B cell (primary cell): ENCODE measurements at regions not wholly inside any gene's neighbourhood (a gene's known extent, or its start where the extent isn't known, plus 50 kb on each side); places are given as distances from the start of the nearest gene placed in this dataset.

Source experiments
- ATAC-seq: fragments of 200-7000 bp; cut with Tn5 transposase; one replicate; pipeline ENCODE4 v1.10.0; 2021; ENCODE audit warnings: low read depth, mild to moderate bottlenecking, moderate number of reproducible peaks, moderate library complexity
- CTCF ChIA-PET: fragments of 350-600 bp; sonication (Branson Sonifier 250); formaldehyde crosslinking; loops from one replicate; lab custom pipeline; 2021; ENCODE audit warnings: antibody characterized with exemption, inconsistent platforms; lab: Charles Lee
- POLR2A ChIA-PET: fragments of 350-600 bp; sonication (Branson Sonifier 250); formaldehyde crosslinking; loops from one replicate; lab custom pipeline; 2021; ENCODE audit warnings: antibody characterized with exemption; lab: Charles Lee
- DNase-seq: peaks from one replicate; pipeline ENCODE4 v3.0.0; 2013
- H2AFZ ChIP-seq: 2 replicates; pipeline ENCODE4 v1.6.1; 2012; ENCODE audit warnings: mild to moderate bottlenecking, low read depth, low read length; ENCODE audit not compliant: insufficient read depth, poor library complexity, severe bottlenecking
- H3K27ac ChIP-seq, 2 donors: 1 replicate in 1 of 2; 2 replicates in 1 of 2; pipeline ENCODE4 v1.5.1; 2012 to 2013; ENCODE audit warnings: low read length in 2 of 2, mild to moderate bottlenecking in 2 of 2, moderate library complexity in 1 of 2
- H3K27me3 ChIP-seq, 4 experiments: fragments of 200-600 bp in 1 of 4; sonication (generic) in 1 of 4; replicated peaks in 1 of 4; 1 replicate in 2 of 4; 2 replicates in 2 of 4; pipeline versions ENCODE4 v1.6.1 to v1.7.0; 2013 to 2016; ENCODE audit warnings: low read length in 3 of 4, mild to moderate bottlenecking in 2 of 4, mixed read lengths in 1 of 4, moderate library complexity in 1 of 4; ENCODE audit not compliant: insufficient read depth in 4 of 4, control insufficient read depth in 3 of 4; ENCODE audit errors: control extremely low read depth in 1 of 4
- H3K36me3 ChIP-seq, 2 experiments: replicated peaks in 1 of 2; 1 replicate in 1 of 2; 2 replicates in 1 of 2; pipeline versions ENCODE4 v1.6.1 to v1.7.1; 2013; ENCODE audit warnings: low read length in 1 of 2; ENCODE audit not compliant: insufficient read depth in 2 of 2, control insufficient read depth in 1 of 2; ENCODE audit errors: control extremely low read depth in 1 of 2, extremely low read depth in 1 of 2
- H3K4me1 ChIP-seq, 2 donors: fragments of 200-600 bp in 1 of 2; sonication (generic) in 1 of 2; 1 replicate in 1 of 2; 2 replicates in 1 of 2; pipeline versions ENCODE4 v1.5.1 to v1.6.1; 2013 to 2017; ENCODE audit warnings: low read length in 2 of 2; ENCODE audit not compliant: control insufficient read depth in 2 of 2, insufficient read depth in 2 of 2
- H3K4me2 ChIP-seq: replicated peaks from 2 replicates; pipeline ENCODE3; 2012; ENCODE audit warnings: mild to moderate bottlenecking, low read depth, low read length; ENCODE audit not compliant: poor library complexity, severe bottlenecking
- H3K4me3 ChIP-seq, 5 experiments: fragments of 200-600 bp in 1 of 5; sonication (generic) in 1 of 5; 1 replicate in 3 of 5; 2 replicates in 2 of 5; pipeline versions ENCODE4 v1.5.1 to v1.7.0; 2011 to 2016; ENCODE audit warnings: low read length in 4 of 5, mild to moderate bottlenecking in 4 of 5, low read depth in 2 of 5, control low read depth in 1 of 5, moderate library complexity in 1 of 5; ENCODE audit not compliant: insufficient read depth in 1 of 5; ENCODE audit errors: control extremely low read depth in 1 of 5, extremely low read depth in 1 of 5
- H3K79me2 ChIP-seq: fragments of 200-600 bp; sonication (generic); one replicate; pipeline ENCODE4 v1.6.0; 2016; ENCODE audit warnings: low read length; ENCODE audit not compliant: control insufficient read depth, insufficient read depth
- H3K9ac ChIP-seq: fragments of 200-600 bp; sonication (generic); 2 replicates; pipeline ENCODE4 v1.6.1; 2017; ENCODE audit warnings: mild to moderate bottlenecking, low read length, moderate library complexity
- H3K9me3 ChIP-seq, 3 donors: one replicate each; pipeline versions ENCODE4 v1.6.1 to v1.7.1; 2013; ENCODE audit warnings: low read length in 2 of 3; ENCODE audit not compliant: control insufficient read depth in 2 of 3, insufficient read depth in 1 of 3; ENCODE audit errors: control extremely low read depth in 1 of 3
- H4K20me1 ChIP-seq: 2 replicates; pipeline ENCODE4 v1.6.0; 2012; ENCODE audit warnings: mild to moderate bottlenecking, low read length; ENCODE audit not compliant: insufficient read depth, control insufficient read depth, poor library complexity, severe bottlenecking
- H3K27ac Mint-ChIP-seq: one replicate; pipeline ENCODE4 v1.8.0; 2021; ENCODE audit warnings: mixed read lengths
- H3K27me3 Mint-ChIP-seq: one replicate; pipeline ENCODE4 v1.8.0; 2021; ENCODE audit warnings: mixed read lengths
- H3K4me1 Mint-ChIP-seq: one replicate; pipeline ENCODE4 v1.8.0; 2021; ENCODE audit warnings: mixed read lengths
- H3K4me3 Mint-ChIP-seq: one replicate; pipeline ENCODE4 v1.8.0; 2021; ENCODE audit warnings: mixed read lengths
- H3K9me3 Mint-ChIP-seq: one replicate; pipeline ENCODE4 v1.8.0; 2022; ENCODE audit warnings: mixed read lengths; ENCODE audit not compliant: insufficient read depth
- CTCF ChIP-seq: fragments of 200-600 bp; IDR thresholded peaks from one replicate; pipeline ENCODE4 v1.8.0; 2022; ENCODE audit warnings: antibody characterized with exemption, mild to moderate bottlenecking
- EZH2 ChIP-seq: IDR thresholded peaks from 2 replicates; pipeline ENCODE4 v1.6.1; 2012; ENCODE audit warnings: borderline replicate concordance, low read depth, mild to moderate bottlenecking, moderate library complexity, low read length; ENCODE audit not compliant: insufficient read depth, poor library complexity, severe bottlenecking
- WGBS: methylation state at CpG from one replicate; pipeline ENCODE4 v1.1.5; 2013; ENCODE audit warnings: missing lambda C conversion rate; ENCODE audit not compliant: insufficient coverage; 5-methylcytosine and 5-hydroxymethylcytosine counted together
- intact Hi-C: fragments of 100-400 bp; cut with micrococcal nuclease; formaldehyde crosslinking; loops from one replicate; pipeline ENCODE4 v1.10.0; 2022

DNA sequence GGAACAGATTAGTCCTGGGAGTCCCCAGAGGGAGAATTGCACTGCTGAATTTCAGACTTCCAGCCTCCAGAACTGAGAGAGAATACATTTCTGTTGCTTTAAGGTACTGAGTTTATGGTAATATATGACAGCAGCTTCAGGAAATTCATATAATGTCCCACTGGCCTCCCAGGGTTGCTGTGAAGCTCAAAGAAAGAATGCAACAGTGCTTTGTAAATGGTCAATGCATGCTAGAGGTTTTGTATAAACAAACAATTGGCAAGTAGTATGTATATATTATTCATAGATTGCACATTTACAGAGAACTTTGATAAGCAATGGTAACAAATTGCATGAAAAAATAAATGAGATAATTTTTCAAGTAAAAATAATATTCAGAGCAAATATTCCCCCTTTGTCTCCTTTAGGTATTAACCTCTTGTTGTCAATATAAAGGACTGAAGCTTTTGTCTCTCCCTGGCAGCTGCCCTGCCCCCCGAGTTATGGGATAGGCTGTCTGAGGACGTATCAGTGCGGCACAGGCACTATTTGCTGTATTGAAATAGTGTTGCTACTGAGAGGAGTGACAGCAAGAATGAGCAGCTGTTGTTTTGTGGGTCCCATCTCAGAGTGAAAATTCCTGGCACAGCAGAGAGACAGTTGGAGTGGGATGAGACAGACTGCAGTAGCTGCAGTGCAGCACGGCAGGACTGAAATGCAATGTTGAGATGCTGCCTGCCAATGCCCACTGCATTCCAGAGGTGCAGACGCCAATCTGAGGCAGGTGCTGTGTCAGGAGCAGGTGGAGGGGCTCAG lies 194.2 kb upstream of the GLRA1 start:
- H3K27ac Mint-ChIP-seq, result no peak overlapping the region
- H3K4me3 Mint-ChIP-seq, result no peak overlapping the region
- no peak for TF ChIP-seq CTCF
- TF ChIP-seq EZH2, result no peak
- DNase-seq (no peak), ATAC-seq (no peak)
- Histone ChIP-seq H3K79me2 (no peaks in the 10 kb centered on the region), H3K36me3 (no peaks in the 10 kb centered on the region), H3K27me3 (no peaks in the 10 kb centered on the region), H3K4me2 (no peak overlapping the region), H3K4me3 (no peak overlapping the region), H3K4me1 (no peaks in the 10 kb centered on the region), H2AFZ (no peak overlapping the region), H3K27ac (no peak overlapping the region), H3K9me3 (peaks cover 0 to 2% (median 0%) of the 10 kb centered on the region in 3 donors), H4K20me1 (no peaks in the 10 kb centered on the region), H3K9ac (no peak overlapping the region)
- intact Hi-C loops, result no loop called here
- H3K27me3 Mint-ChIP-seq, result peaks cover 7% of the 10 kb centered on the region
- ChIA-PET CTCF (no interaction called here), POLR2A (no interaction called here)
- no peaks in the 10 kb centered on the region for H3K4me1 Mint-ChIP-seq
- WGBS, result 83% methylated on average over 5 of the region's 5 CpGs
- no peaks in the 10 kb centered on the region for H3K9me3 Mint-ChIP-seq

- no peaks in the 10 kb centered on the region for H3K79me2 ChIP-seq
- H3K4me1 ChIP-seq, result no peaks in the 10 kb centered on the region
- Mint-ChIP-seq H3K4me1 (no peaks in the 10 kb centered on the region), H3K27ac (no peak overlapping the region), H3K27me3 (peaks cover 7% of the 10 kb centered on the region), H3K4me3 (no peak overlapping the region), H3K9me3 (no peaks in the 10 kb centered on the region)
- CTCF ChIA-PET, result interaction anchor here (1.0 kb wide), 1 partner anchor 26 kb away, joined by 3 read pairs; no protein-coding TSS in a partner anchor
- POLR2A ChIA-PET, result no interaction called here
- H3K36me3 ChIP-seq, result no peaks in the 10 kb centered on the region
- H3K27ac ChIP-seq, result no peak overlapping the region
- intact Hi-C loops, result no loop called here
- no peak for ATAC-seq
- no peak overlapping the region for H3K4me3 ChIP-seq
- no peaks in the 10 kb centered on the region for H4K20me1 ChIP-seq
- no peak overlapping the region for H3K9ac ChIP-seq
- WGBS, result 100% methylated on average over 1 of the region's 3 CpGs
- no peak for DNase-seq
- H3K4me2 ChIP-seq, result no peak overlapping the region
- no peaks in the 10 kb centered on the region for H3K27me3 ChIP-seq
- peaks cover 0 to 2% (median 0%) of the 10 kb centered on the region in 3 donors for H3K9me3 ChIP-seq
- H2AFZ ChIP-seq, result no peak overlapping the region
- no peak for TF ChIP-seq EZH2
- no peak for TF ChIP-seq CTCF
Measured at GRCh38 chr5:152116934-152117333, 192.3 kb upstream of the GLRA1 start.
